MCF 10A (cell line): ENCODE measurements at regions not wholly inside any gene's neighbourhood (a gene's known extent, or its start where the extent isn't known, plus 50 kb on each side); places are given as distances from the start of the nearest gene placed in this dataset.
"Not testable (repeated sequence)": the region's sequence is repeated elsewhere in the genome, so short reads cannot be mapped to it uniquely, and the experiment has no call there.

Source experiments
- BruUV-seq: library from RNA; stranded (reverse); fragments of 400-500 nt; replicated peaks from 2 replicates; lab custom pipeline; 2021; lab: Mats Ljungman, UMichigan
- CTCF ChIA-PET: fragments of 300-600 bp; sonication (Branson Sonifier 250); formaldehyde crosslinking; extraction: SDS; loops from one replicate; lab custom pipeline; 2021; ENCODE audit warnings: antibody characterized with exemption, inconsistent platforms; lab: Yijun Ruan, JAX
- POLR2A ChIA-PET: fragments of 300-600, 350-650 bp; sonication (Branson Sonifier 250); formaldehyde crosslinking; extraction: SDS; loops from one replicate; lab custom pipeline; 2020; ENCODE audit warnings: antibody characterized with exemption, inconsistent platforms; lab: Yijun Ruan, JAX
- DNase-seq: peaks from one replicate; pipeline ENCODE4 v3.0.0-alpha.2; 2018; ENCODE audit not compliant: unreplicated experiment
- H3K27ac Mint-ChIP-seq: one replicate; pipeline ENCODE4 v1.8.0; 2022; ENCODE audit warnings: mild to moderate bottlenecking, low read depth, mixed read lengths; ENCODE audit not compliant: unreplicated experiment
- H3K27me3 Mint-ChIP-seq: one replicate; pipeline ENCODE4 v1.8.0; 2022; ENCODE audit warnings: mixed read lengths; ENCODE audit not compliant: insufficient read depth, unreplicated experiment
- H3K36me3 Mint-ChIP-seq: one replicate; pipeline ENCODE4 v1.8.0; 2022; ENCODE audit warnings: mild to moderate bottlenecking, moderate library complexity, mixed read lengths; ENCODE audit not compliant: insufficient read depth, unreplicated experiment
- H3K4me1 Mint-ChIP-seq: one replicate; pipeline ENCODE4 v1.8.0; 2022; ENCODE audit warnings: mixed read lengths; ENCODE audit not compliant: insufficient read depth, unreplicated experiment
- H3K4me3 Mint-ChIP-seq: one replicate; pipeline ENCODE4 v1.8.0; 2022; ENCODE audit warnings: mild to moderate bottlenecking, moderate library complexity, mixed read lengths; ENCODE audit not compliant: unreplicated experiment
- H3K9me3 Mint-ChIP-seq: one replicate; pipeline ENCODE4 v1.8.0; 2022; ENCODE audit warnings: mixed read lengths; ENCODE audit not compliant: unreplicated experiment
- CTCF ChIP-seq: fragments of 200-600 bp; IDR thresholded peaks from one replicate; pipeline ENCODE4 v1.8.0; 2022; ENCODE audit warnings: antibody characterized with exemption, mild to moderate bottlenecking; ENCODE audit not compliant: unreplicated experiment
- intact Hi-C: fragments of 100-400 bp; cut with micrococcal nuclease; formaldehyde crosslinking; loops from 2 replicates; pipeline ENCODE4 v1.14.1; 2022

- Mint-ChIP-seq H3K4me3 (no peak overlapping the region), H3K27me3 (no peaks in the 10 kb centered on the region), H3K4me1 (no peaks in the 10 kb centered on the region), H3K9me3 (peaks cover 5% of the 10 kb centered on the region), H3K36me3 (no peaks in the 10 kb centered on the region), H3K27ac (no peak overlapping the region)
- ChIA-PET POLR2A (no interaction called here), CTCF (no interaction called here)
- no TSS peak for BruUV-seq
- no peak for TF ChIP-seq CTCF
- DNase-seq = no peak
- intact Hi-C loops = no loop called here
Measured at GRCh38 chr11:43172477-43172876, 139.3 kb upstream of the API5 start.

- no peak overlapping the region for H3K27ac Mint-ChIP-seq
- no TSS peak for BruUV-seq
- CTCF ChIA-PET = no interaction called here
- no peaks in the 10 kb centered on the region for H3K4me1 Mint-ChIP-seq
- H3K4me3 Mint-ChIP-seq = no peak overlapping the region
- H3K27me3 Mint-ChIP-seq = no peaks in the 10 kb centered on the region
- H3K36me3 Mint-ChIP-seq = no peaks in the 10 kb centered on the region
- no peaks in the 10 kb centered on the region for H3K9me3 Mint-ChIP-seq
- no peak for TF ChIP-seq CTCF
- no peak for DNase-seq
- POLR2A ChIA-PET = interaction anchor here (0.7 kb wide), 1 partner anchor 554 kb away, joined by 3 read pairs; no protein-coding TSS in a partner anchor
- intact Hi-C loops = no loop called here
Measured at GRCh38 chr11:43177975-43178374, 133.8 kb upstream of the API5 start.

GRCh38 chr11:43194459-43194858 is 117.3 kb upstream of the API5 start:
- H3K9me3 Mint-ChIP-seq, H3K27me3 Mint-ChIP-seq, intact Hi-C loops, H3K36me3 Mint-ChIP-seq, BruUV-seq, H3K27ac Mint-ChIP-seq, H3K4me3 Mint-ChIP-seq, CTCF ChIA-PET, POLR2A ChIA-PET, DNase-seq, H3K4me1 Mint-ChIP-seq: not testable (repeated sequence)

DNA sequence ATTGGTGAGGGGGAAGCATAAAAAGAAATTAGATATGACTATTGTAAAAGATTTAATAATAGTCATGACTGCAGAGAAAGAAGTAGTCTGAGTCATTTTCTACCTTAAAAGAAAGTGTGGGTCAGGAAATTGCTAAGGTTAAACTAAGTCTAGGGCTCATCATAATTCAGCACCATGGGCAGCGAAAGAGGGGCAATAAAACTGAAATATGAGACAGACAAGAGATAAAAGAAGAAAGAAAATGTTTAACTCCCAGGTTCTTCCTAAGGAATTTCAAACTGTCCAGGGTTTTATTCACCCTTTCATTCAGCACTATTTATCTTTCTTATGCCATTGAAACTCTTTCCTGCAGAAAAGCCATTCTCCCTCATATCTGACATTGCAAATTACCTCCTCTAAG is 114.4 kb upstream of the API5 start:
- H3K4me3 Mint-ChIP-seq = no peak overlapping the region
- TF ChIP-seq CTCF = no peak
- H3K9me3 Mint-ChIP-seq = peaks cover 8% of the 10 kb centered on the region
- H3K4me1 Mint-ChIP-seq = no peaks in the 10 kb centered on the region
- DNase-seq = no peak
- POLR2A ChIA-PET = no interaction called here
- BruUV-seq = no TSS peak
- CTCF ChIA-PET = no interaction called here
- intact Hi-C loops = no loop called here
- H3K27ac Mint-ChIP-seq = no peak overlapping the region
- no peaks in the 10 kb centered on the region for H3K27me3 Mint-ChIP-seq
- peaks cover 5% of the 10 kb centered on the region for H3K36me3 Mint-ChIP-seq

DNA sequence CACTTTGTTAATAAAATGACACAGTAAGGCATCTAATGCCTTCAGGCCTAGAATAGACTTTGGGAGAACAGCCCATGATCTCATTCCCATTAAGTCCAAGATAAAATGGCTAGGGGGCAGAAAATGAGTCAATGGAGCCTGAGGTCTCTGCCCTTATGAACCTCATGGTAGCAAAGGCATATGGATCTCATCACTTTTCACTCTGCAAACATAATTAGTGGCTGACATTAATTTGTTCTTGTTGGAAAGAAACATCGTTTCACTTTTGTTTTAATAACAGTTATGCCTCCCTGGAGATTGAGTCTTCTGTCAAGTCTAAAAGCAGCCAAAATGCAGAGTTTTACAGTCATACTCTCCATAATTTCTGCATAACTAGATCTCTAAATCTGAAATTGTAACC is 111.8 kb upstream of the API5 start:
- Mint-ChIP-seq H3K9me3 (peaks cover 13% of the 10 kb centered on the region), H3K27ac (no peak overlapping the region), H3K4me3 (no peak overlapping the region), H3K4me1 (no peaks in the 10 kb centered on the region), H3K36me3 (peaks cover 5% of the 10 kb centered on the region), H3K27me3 (no peaks in the 10 kb centered on the region)
- intact Hi-C loops = no loop called here
- POLR2A ChIA-PET = no interaction called here
- DNase-seq = no peak
- no peak for TF ChIP-seq CTCF
- no TSS peak for BruUV-seq
- CTCF ChIA-PET = no interaction called here
